CD4-positive, alpha-beta memory T cell (primary cell): ENCODE measurements at regions not wholly inside any gene's neighbourhood (a gene's known extent, or its start where the extent isn't known, plus 50 kb on each side); places are given as distances from the start of the nearest gene placed in this dataset.

Source experiments
- CTCF ChIA-PET: fragments of 350-600 bp; sonication (Branson Sonifier 250); formaldehyde crosslinking; loops from one replicate; lab custom pipeline; 2021; ENCODE audit warnings: inconsistent platforms; ENCODE audit not compliant: partially characterized antibody; lab: Charles Lee
- POLR2A ChIA-PET: fragments of 350-600 bp; sonication (Branson Sonifier 250); formaldehyde crosslinking; loops from one replicate; lab custom pipeline; 2021; ENCODE audit not compliant: partially characterized antibody; lab: Charles Lee
- DNase-seq, 5 donors: peaks; one replicate each; pipeline versions ENCODE4 v3.0.0 to v3.0.0-alpha.2; 2020 to 2022; ENCODE audit warnings: mixed read lengths in 1 of 5
- H3K27ac ChIP-seq: one replicate; pipeline ENCODE4 v1.7.0; 2013; ENCODE audit warnings: low read depth, low read length
- H3K27me3 ChIP-seq: 2 replicates; pipeline ENCODE4 v1.7.0; 2013; ENCODE audit warnings: mild to moderate bottlenecking, low read length, moderate library complexity; ENCODE audit not compliant: insufficient read depth
- H3K36me3 ChIP-seq: 2 replicates; pipeline ENCODE4 v1.7.0; 2013; ENCODE audit warnings: mild to moderate bottlenecking, low read length, moderate library complexity; ENCODE audit not compliant: insufficient read depth
- H3K4me1 ChIP-seq: 2 replicates; pipeline ENCODE4 v1.7.0; 2013; ENCODE audit warnings: mild to moderate bottlenecking, low read length, moderate library complexity; ENCODE audit not compliant: insufficient read depth
- H3K4me3 ChIP-seq, 2 donors: one replicate each; pipeline ENCODE4 v1.7.0; 2013; ENCODE audit warnings: low read length in 2 of 2, mild to moderate bottlenecking in 1 of 2
- H3K9me3 ChIP-seq, 2 donors: one replicate each; pipeline ENCODE4 v1.7.0; 2013; ENCODE audit warnings: low read length in 2 of 2, control low read depth in 1 of 2; ENCODE audit not compliant: control insufficient read depth in 1 of 2
- H3K27ac Mint-ChIP-seq, 7 donors: one replicate each; pipeline ENCODE4 v1.8.0; 2020 to 2021; ENCODE audit warnings: mixed read lengths in 7 of 7, mild to moderate bottlenecking in 6 of 7, inconsistent platforms in 3 of 7, moderate library complexity in 3 of 7
- H3K27me3 Mint-ChIP-seq, 2 donors: one replicate each; pipeline ENCODE4 v1.8.0; 2020 to 2021; ENCODE audit warnings: mixed read lengths in 2 of 2
- H3K36me3 Mint-ChIP-seq, 2 donors: one replicate each; pipeline ENCODE4 v1.8.0; 2020 to 2021; ENCODE audit warnings: mixed read lengths in 2 of 2, inconsistent platforms in 1 of 2, mild to moderate bottlenecking in 1 of 2
- H3K4me1 Mint-ChIP-seq, 4 donors: one replicate each; pipeline ENCODE4 v1.8.0; 2020 to 2021; ENCODE audit warnings: mixed read lengths in 4 of 4, mild to moderate bottlenecking in 1 of 4
- H3K4me3 Mint-ChIP-seq, 8 donors: one replicate each; pipeline ENCODE4 v1.8.0; 2020 to 2021; ENCODE audit warnings: mixed read lengths in 8 of 8, mild to moderate bottlenecking in 7 of 8, moderate library complexity in 6 of 8, inconsistent platforms in 3 of 8
- H3K9me3 Mint-ChIP-seq, 8 donors: one replicate each; pipeline ENCODE4 v1.8.0; 2020 to 2021; ENCODE audit warnings: mixed read lengths in 8 of 8, mild to moderate bottlenecking in 5 of 8, inconsistent platforms in 3 of 8, moderate library complexity in 1 of 8
- intact Hi-C: fragments of 100-400 bp; cut with micrococcal nuclease; formaldehyde crosslinking; loops from one replicate; pipeline ENCODE4 v1.15.1; 2023

- Mint-ChIP-seq H3K36me3 (no peaks in the 10 kb centered on the region), H3K27ac (no peak overlapping the region), H3K27me3 (no peaks in the 10 kb centered on the region), H3K9me3 (peaks cover 0 to 5% (median 2%) of the 10 kb centered on the region in 8 donors), H3K4me1 (no peaks in the 10 kb centered on the region), H3K4me3 (no peak overlapping the region)
- no peaks in the 10 kb centered on the region for H3K4me1 ChIP-seq
- no peak for DNase-seq
- no peak overlapping the region for H3K4me3 ChIP-seq
- H3K9me3 ChIP-seq: no peaks in the 10 kb centered on the region
- ChIA-PET CTCF (no interaction called here), POLR2A (no interaction called here)
- no peak overlapping the region for H3K27ac ChIP-seq
- intact Hi-C loops: no loop called here
- H3K27me3 ChIP-seq: no peaks in the 10 kb centered on the region
- H3K36me3 ChIP-seq: no peaks in the 10 kb centered on the region
Measured at GRCh38 chr4:126752702-126753101, 880.1 kb upstream of the INTU start.

- no peaks in the 10 kb centered on the region for H3K27me3 Mint-ChIP-seq
- ChIA-PET CTCF (no interaction called here), POLR2A (no interaction called here)
- H3K4me1 Mint-ChIP-seq: no peaks in the 10 kb centered on the region
- no peak overlapping the region for H3K4me3 Mint-ChIP-seq
- DNase-seq: no peak
- no peaks in the 10 kb centered on the region for H3K27me3 ChIP-seq
- peaks cover 0 to 5% (median 2%) of the 10 kb centered on the region in 8 donors for H3K9me3 Mint-ChIP-seq
- H3K4me1 ChIP-seq: no peaks in the 10 kb centered on the region
- no peaks in the 10 kb centered on the region for H3K36me3 ChIP-seq
- no peaks in the 10 kb centered on the region for H3K36me3 Mint-ChIP-seq
- intact Hi-C loops: no loop called here
- H3K27ac ChIP-seq: no peak overlapping the region
- no peak overlapping the region for H3K4me3 ChIP-seq
- no peak overlapping the region for H3K27ac Mint-ChIP-seq
- no peaks in the 10 kb centered on the region for H3K9me3 ChIP-seq
Measured at GRCh38 chr4:126753592-126753991, 879.2 kb upstream of the INTU start.

GRCh38 chr4:126755506-126755905 is 877.3 kb upstream of the INTU start:
- intact Hi-C loops: no loop called here
- H3K9me3 Mint-ChIP-seq: peaks cover 0 to 3% (median 2%) of the 10 kb centered on the region in 8 donors
- DNase-seq: no peak
- H3K36me3 ChIP-seq: no peaks in the 10 kb centered on the region
- no peak overlapping the region for H3K4me3 Mint-ChIP-seq
- no peak overlapping the region for H3K27ac Mint-ChIP-seq
- H3K4me3 ChIP-seq: no peak overlapping the region
- H3K27ac ChIP-seq: no peak overlapping the region
- ChIA-PET CTCF (no interaction called here), POLR2A (no interaction called here)
- no peaks in the 10 kb centered on the region for H3K9me3 ChIP-seq
- no peaks in the 10 kb centered on the region for H3K27me3 Mint-ChIP-seq
- no peaks in the 10 kb centered on the region for H3K4me1 ChIP-seq
- H3K4me1 Mint-ChIP-seq: no peaks in the 10 kb centered on the region
- H3K36me3 Mint-ChIP-seq: no peaks in the 10 kb centered on the region
- H3K27me3 ChIP-seq: no peaks in the 10 kb centered on the region

- POLR2A ChIA-PET: no interaction called here
- H3K27ac Mint-ChIP-seq: no peak overlapping the region
Measured at GRCh38 chr4:126756050-126756829, 876.5 kb upstream of the INTU start.

GRCh38 chr4:126757219-126757618 is 875.5 kb upstream of the INTU start:
- Mint-ChIP-seq H3K27me3 (no peaks in the 10 kb centered on the region), H3K9me3 (peaks cover 0 to 5% (median 2%) of the 10 kb centered on the region in 8 donors), H3K27ac (no peak overlapping the region), H3K36me3 (no peaks in the 10 kb centered on the region), H3K4me1 (no peaks in the 10 kb centered on the region), H3K4me3 (no peak overlapping the region)
- intact Hi-C loops: no loop called here
- Histone ChIP-seq H3K36me3 (no peaks in the 10 kb centered on the region), H3K27ac (no peak overlapping the region), H3K9me3 (no peaks in the 10 kb centered on the region), H3K27me3 (no peaks in the 10 kb centered on the region), H3K4me3 (no peak overlapping the region), H3K4me1 (no peaks in the 10 kb centered on the region)
- CTCF ChIA-PET: no interaction called here
- DNase-seq: no peak
- POLR2A ChIA-PET: no interaction called here

More at GRCh38 chr4:126756050-126756829, 876.5 kb upstream of the INTU start:
- no peaks in the 10 kb centered on the region for H3K27me3 Mint-ChIP-seq
- CTCF ChIA-PET: no interaction called here
- no peak overlapping the region for H3K4me3 Mint-ChIP-seq
- no peaks in the 10 kb centered on the region for H3K36me3 ChIP-seq
- no peak overlapping the region for H3K4me3 ChIP-seq
- H3K4me1 Mint-ChIP-seq: no peaks in the 10 kb centered on the region
- H3K9me3 Mint-ChIP-seq: peaks cover 0 to 3% (median 1%) of the 10 kb centered on the region in 8 donors
- no peak for DNase-seq
- H3K36me3 Mint-ChIP-seq: no peaks in the 10 kb centered on the region
- intact Hi-C loops: no loop called here
- H3K27me3 ChIP-seq: no peaks in the 10 kb centered on the region
- H3K4me1 ChIP-seq: no peaks in the 10 kb centered on the region
- H3K9me3 ChIP-seq: no peaks in the 10 kb centered on the region
- H3K27ac ChIP-seq: no peak overlapping the region

- ChIA-PET CTCF (no interaction called here), POLR2A (no interaction called here)
- H3K27ac Mint-ChIP-seq: no peak overlapping the region
- no peaks in the 10 kb centered on the region for H3K27me3 Mint-ChIP-seq
- no peak overlapping the region for H3K4me3 Mint-ChIP-seq
- no peak for DNase-seq
- H3K9me3 ChIP-seq: no peaks in the 10 kb centered on the region
- intact Hi-C loops: no loop called here
- H3K27me3 ChIP-seq: no peaks in the 10 kb centered on the region
- H3K4me1 ChIP-seq: no peaks in the 10 kb centered on the region
- no peak overlapping the region for H3K27ac ChIP-seq
- H3K36me3 ChIP-seq: no peaks in the 10 kb centered on the region
- H3K9me3 Mint-ChIP-seq: peaks cover 0 to 4% (median 2%) of the 10 kb centered on the region in 8 donors
- no peak overlapping the region for H3K4me3 ChIP-seq
- no peaks in the 10 kb centered on the region for H3K4me1 Mint-ChIP-seq
- H3K36me3 Mint-ChIP-seq: no peaks in the 10 kb centered on the region
Measured at GRCh38 chr4:126758493-126758892, 874.3 kb upstream of the INTU start.

GRCh38 chr4:126761947-126762662 is 870.7 kb upstream of the INTU start:
- no peak overlapping the region for H3K27ac Mint-ChIP-seq
- Histone ChIP-seq H3K4me1 (no peaks in the 10 kb centered on the region), H3K4me3 (no peak overlapping the region), H3K27ac (no peak overlapping the region), H3K36me3 (no peaks in the 10 kb centered on the region), H3K27me3 (no peaks in the 10 kb centered on the region), H3K9me3 (no peaks in the 10 kb centered on the region)
- POLR2A ChIA-PET: no interaction called here
- no peak overlapping the region for H3K4me3 Mint-ChIP-seq
- H3K27me3 Mint-ChIP-seq: no peaks in the 10 kb centered on the region
- peaks cover 0 to 6% (median 5%) of the 10 kb centered on the region in 8 donors for H3K9me3 Mint-ChIP-seq
- intact Hi-C loops: no loop called here
- no peak for DNase-seq
- no peaks in the 10 kb centered on the region for H3K36me3 Mint-ChIP-seq
- CTCF ChIA-PET: interaction anchor here (0.7 kb wide), 1 partner anchor 11 kb away, joined by 3 read pairs; no protein-coding TSS in a partner anchor
- H3K4me1 Mint-ChIP-seq: no peaks in the 10 kb centered on the region
